H9 (cell line): ENCODE measurements at regions not wholly inside any gene's neighbourhood (a gene's known extent, or its start where the extent isn't known, plus 50 kb on each side); places are given as distances from the start of the nearest gene placed in this dataset.

Experiments used
- DNase-seq: peaks from one replicate; pipeline ENCODE4 v3.0.0-alpha.2; 2017
- H2AFZ ChIP-seq: one replicate; pipeline ENCODE4 v1.6.1; 2013; ENCODE audit warnings: mild to moderate bottlenecking, low read length, control low read depth, moderate library complexity
- H2AK5ac ChIP-seq: 2 replicates; pipeline ENCODE4 v1.6.1; 2013; ENCODE audit warnings: low read length, control low read depth, mixed read lengths; ENCODE audit not compliant: insufficient read length
- H2BK120ac ChIP-seq: one replicate; pipeline ENCODE4 v1.6.1; 2013; ENCODE audit warnings: low read depth, mild to moderate bottlenecking, low read length, control low read depth, inconsistent platforms; ENCODE audit not compliant: poor library complexity, severe bottlenecking
- H2BK12ac ChIP-seq: 2 replicates; pipeline ENCODE4 v1.6.1; 2013; ENCODE audit warnings: low read length, control low read depth, mixed read lengths, low read depth; ENCODE audit not compliant: insufficient read length
- H2BK15ac ChIP-seq: 2 replicates; pipeline ENCODE4 v1.6.1; 2013; ENCODE audit warnings: low read depth, low read length, control low read depth
- H2BK20ac ChIP-seq: one replicate; pipeline ENCODE4 v1.6.1; 2013; ENCODE audit warnings: low read depth, mild to moderate bottlenecking, low read length, control low read depth, inconsistent platforms; ENCODE audit not compliant: poor library complexity, severe bottlenecking
- H2BK5ac ChIP-seq: 2 replicates; pipeline ENCODE4 v1.6.1; 2013; ENCODE audit warnings: low read length, control low read depth, mixed read lengths; ENCODE audit not compliant: insufficient read length
- H3K14ac ChIP-seq: 2 replicates; pipeline ENCODE4 v1.6.1; 2013; ENCODE audit warnings: low read length, control low read depth; ENCODE audit not compliant: insufficient read depth
- H3K18ac ChIP-seq: 2 replicates; pipeline ENCODE4 v1.6.1; 2013; ENCODE audit warnings: low read depth, mild to moderate bottlenecking, mixed read lengths, low read length, control low read depth; ENCODE audit not compliant: insufficient read length
- H3K23ac ChIP-seq: 2 replicates; pipeline ENCODE4 v1.6.1; 2013; ENCODE audit warnings: low read length, control low read depth, mixed read lengths, low read depth; ENCODE audit not compliant: insufficient read length
- H3K23me2 ChIP-seq: 2 replicates; pipeline ENCODE4 v1.6.1; 2013; ENCODE audit warnings: low read depth, mild to moderate bottlenecking, mixed read lengths, low read length, control low read depth; ENCODE audit not compliant: insufficient read length, poor library complexity, severe bottlenecking
- H3K27ac ChIP-seq: 2 replicates; pipeline ENCODE4 v1.5.1; 2013; ENCODE audit warnings: low read length, control low read depth, mixed read lengths, low read depth; ENCODE audit not compliant: insufficient read length
- H3K27me3 ChIP-seq: 2 replicates; pipeline ENCODE4 v1.6.1; 2013; ENCODE audit warnings: low read length, control low read depth, inconsistent platforms; ENCODE audit not compliant: insufficient read depth
- H3K4ac ChIP-seq: 2 replicates; pipeline ENCODE4 v1.6.1; 2013; ENCODE audit warnings: low read depth, mild to moderate bottlenecking, control low read depth, inconsistent platforms, low read length, moderate library complexity
- H3K4me1 ChIP-seq: 2 replicates; pipeline ENCODE4 v1.6.1; 2013; ENCODE audit warnings: low read length, control low read depth, inconsistent platforms; ENCODE audit not compliant: insufficient read depth
- H3K4me2 ChIP-seq: 2 replicates; pipeline ENCODE4 v1.6.1; 2013; ENCODE audit warnings: low read length, control low read depth, mixed read lengths; ENCODE audit not compliant: insufficient read length, insufficient read depth
- H3K56ac ChIP-seq: 2 replicates; pipeline ENCODE4 v1.6.1; 2013; ENCODE audit warnings: low read depth, mild to moderate bottlenecking, mixed read lengths, low read length, control low read depth; ENCODE audit not compliant: insufficient read length
- H3K79me1 ChIP-seq: 2 replicates; pipeline ENCODE4 v1.6.1; 2013; ENCODE audit warnings: low read depth, mild to moderate bottlenecking, moderate library complexity, low read length, control low read depth, inconsistent platforms; ENCODE audit not compliant: insufficient read depth, poor library complexity, severe bottlenecking
- H3K79me2 ChIP-seq: 2 replicates; pipeline ENCODE4 v1.6.1; 2013; ENCODE audit warnings: low read length, control low read depth, inconsistent platforms; ENCODE audit not compliant: insufficient read depth
- H3K9ac ChIP-seq: 2 replicates; pipeline ENCODE4 v1.6.1; 2013; ENCODE audit warnings: low read length, control low read depth, mixed read lengths; ENCODE audit not compliant: insufficient read length; ENCODE audit errors: extremely low read depth
- H3K9me3 ChIP-seq: one replicate; pipeline ENCODE4 v1.6.1; 2013; ENCODE audit warnings: low read depth, low read length, inconsistent platforms; ENCODE audit not compliant: control insufficient read depth
- H3T11ph ChIP-seq: one replicate; pipeline ENCODE4 v1.6.1; 2013; ENCODE audit warnings: mild to moderate bottlenecking, low read length, control low read depth, inconsistent platforms
- H4K20me1 ChIP-seq: one replicate; pipeline ENCODE4 v1.6.1; 2013; ENCODE audit not compliant: control insufficient read depth, insufficient read length, insufficient read depth
- H4K5ac ChIP-seq: 2 replicates; pipeline ENCODE4 v1.6.1; 2013; ENCODE audit warnings: low read depth, mild to moderate bottlenecking, mixed read lengths, low read length, control low read depth; ENCODE audit not compliant: insufficient read length
- H4K8ac ChIP-seq: replicated peaks from 2 replicates; pipeline ENCODE4 v1.6.1; 2013; ENCODE audit warnings: low read length, control low read depth, mixed read lengths, low read depth; ENCODE audit not compliant: insufficient read length
- H4K91ac ChIP-seq: 2 replicates; pipeline ENCODE4 v1.6.1; 2013; ENCODE audit warnings: low read depth, mild to moderate bottlenecking, moderate library complexity, mixed read lengths, low read length, control low read depth; ENCODE audit not compliant: insufficient read length
- H3K27ac Mint-ChIP-seq, 3 experiments: 2 replicates in 2 of 3; 3 replicates in 1 of 3; pipeline ENCODE4 v1.8.0; 2020 to 2021; ENCODE audit warnings: mixed read lengths in 3 of 3, mild to moderate bottlenecking in 1 of 3, moderate library complexity in 1 of 3
- H3K27me3 Mint-ChIP-seq: 2 replicates; pipeline ENCODE4 v1.8.0; 2021; ENCODE audit warnings: low read depth, mild to moderate bottlenecking, moderate library complexity, mixed read lengths
- H3K36me3 Mint-ChIP-seq, 3 experiments: 2 replicates in 2 of 3; 3 replicates in 1 of 3; pipeline ENCODE4 v1.8.0; 2020 to 2021; ENCODE audit warnings: low read depth in 3 of 3, mixed read lengths in 3 of 3; ENCODE audit not compliant: insufficient read depth in 1 of 3
- H3K4me1 Mint-ChIP-seq, 2 experiments: 2 replicates each; pipeline ENCODE4 v1.8.0; 2020; ENCODE audit warnings: mixed read lengths in 2 of 2
- H3K4me3 Mint-ChIP-seq, 2 experiments: 2 replicates in 1 of 2; 3 replicates in 1 of 2; pipeline ENCODE4 v1.8.0; 2020 to 2021; ENCODE audit warnings: mild to moderate bottlenecking in 2 of 2, mixed read lengths in 2 of 2, moderate library complexity in 1 of 2
- H3K9me3 Mint-ChIP-seq, 2 experiments: 2 replicates in 1 of 2; 3 replicates in 1 of 2; pipeline ENCODE4 v1.8.0; 2020; ENCODE audit warnings: mild to moderate bottlenecking in 2 of 2, mixed read lengths in 2 of 2, moderate library complexity in 1 of 2
- CTCF ChIP-seq: fragments of 200-600 bp; sonication (generic); conservative IDR thresholded peaks from 3 replicates; pipeline ENCODE4 v1.8.0; 2021; ENCODE audit warnings: antibody characterized with exemption, mild to moderate bottlenecking
- WGBS: extraction: QIAGEN DNeasy Blood & Tissue Kit; methylation state at CpG from one replicate; pipeline ENCODE4 v1.1.7; 2013; ENCODE audit warnings: missing lambda C conversion rate, low lambda C conversion rate, mixed read lengths; ENCODE audit not compliant: insufficient read length; ENCODE audit errors: extremely low coverage; 5-methylcytosine and 5-hydroxymethylcytosine counted together

- no peak overlapping the region for H2AFZ ChIP-seq
- no peaks in the 10 kb centered on the region for H3K79me2 ChIP-seq
- no peak overlapping the region for H2AK5ac ChIP-seq
- H3K56ac ChIP-seq = no peak overlapping the region
- Mint-ChIP-seq H3K4me3 (no peak overlapping the region), H3K27ac (no peak overlapping the region), H3K4me1 (peaks cover 5 to 9% of the 10 kb centered on the region in 2 experiments; a peak in 3 of 4 replicates), H3K27me3 (peaks cover 45% of the 10 kb centered on the region), H3K36me3 (no peaks in the 10 kb centered on the region; a peak in 1 of 7 replicates), H3K9me3 (no peaks in the 10 kb centered on the region; a peak in 1 of 5 replicates)
- H4K8ac ChIP-seq = no peak overlapping the region
- H3K27ac ChIP-seq = no peak overlapping the region
- no peak overlapping the region for H3K18ac ChIP-seq
- H2BK15ac ChIP-seq = no peak overlapping the region
- H3K23ac ChIP-seq = no peak overlapping the region
- no peaks in the 10 kb centered on the region for H3K79me1 ChIP-seq
- no peak overlapping the region for H2BK5ac ChIP-seq
- H3K4me1 ChIP-seq = no peaks in the 10 kb centered on the region
- H3T11ph ChIP-seq = no peak overlapping the region
- H2BK120ac ChIP-seq = no peak overlapping the region
- no peaks in the 10 kb centered on the region for H4K20me1 ChIP-seq
- DNase-seq = no peak
- no peaks in the 10 kb centered on the region for H3K9me3 ChIP-seq
- no peak overlapping the region for H2BK20ac ChIP-seq
- H3K14ac ChIP-seq = no peak overlapping the region; the same call in 1 of the 2 replicates
- H3K4ac ChIP-seq = no peak overlapping the region
- no peaks in the 10 kb centered on the region; the same call in 1 of the 2 replicates for H3K27me3 ChIP-seq
- H2BK12ac ChIP-seq = no peak overlapping the region
- TF ChIP-seq CTCF = no peak
- no peaks in the 10 kb centered on the region for H3K23me2 ChIP-seq
- H4K5ac ChIP-seq = no peak overlapping the region
- H3K4me2 ChIP-seq = no peak overlapping the region
- H4K91ac ChIP-seq = no peak overlapping the region
- WGBS = 100% methylated on average over 2 of the region's 8 CpGs
- no peak overlapping the region for H3K9ac ChIP-seq
Observed at GRCh38 chr10:70978816-70979480, 90.6 kb upstream of the PCBD1 start.
